ENCODE measurements at regions not wholly inside any gene's neighbourhood (a gene's known extent, or its start where the extent isn't known, plus 50 kb on each side); places are given as distances from the start of the nearest gene placed in this dataset.

DNA sequence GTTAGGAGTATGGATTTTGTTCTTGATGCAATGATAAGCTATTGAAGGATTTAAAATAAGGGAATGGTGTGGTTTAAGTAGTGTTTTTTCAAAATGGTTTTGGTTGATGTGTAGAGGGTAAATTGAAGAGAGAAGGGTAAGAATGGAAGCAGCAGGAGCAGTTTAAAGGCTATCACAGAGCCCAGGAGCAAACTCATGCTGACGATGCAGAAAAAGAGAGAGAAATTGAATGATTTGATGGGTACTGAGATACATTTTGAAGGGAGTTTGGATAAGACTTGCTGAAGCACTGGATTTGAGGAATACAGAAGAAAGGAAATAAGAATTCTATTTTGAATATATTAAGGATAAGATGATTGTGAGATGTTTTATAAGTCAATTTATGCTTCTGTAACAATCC is 300.8 kb upstream of the LYPLAL1 start (continued):
- no peak for TF ChIP-seq BCL11A (IDR thresholded peaks at IDR 0.05; ENCODE audit: low read depth, low read length)
- TF ChIP-seq EZH2 (IDR thresholded peaks at IDR 0.05; ENCODE audit: borderline replicate concordance, control insufficient read depth, low read depth, low read length) = no peak
- TF ChIP-seq STAT3 (IDR thresholded peaks at IDR 0.05; ENCODE audit: low read depth, low read length) = no peak
- TF ChIP-seq, protein P1, sequence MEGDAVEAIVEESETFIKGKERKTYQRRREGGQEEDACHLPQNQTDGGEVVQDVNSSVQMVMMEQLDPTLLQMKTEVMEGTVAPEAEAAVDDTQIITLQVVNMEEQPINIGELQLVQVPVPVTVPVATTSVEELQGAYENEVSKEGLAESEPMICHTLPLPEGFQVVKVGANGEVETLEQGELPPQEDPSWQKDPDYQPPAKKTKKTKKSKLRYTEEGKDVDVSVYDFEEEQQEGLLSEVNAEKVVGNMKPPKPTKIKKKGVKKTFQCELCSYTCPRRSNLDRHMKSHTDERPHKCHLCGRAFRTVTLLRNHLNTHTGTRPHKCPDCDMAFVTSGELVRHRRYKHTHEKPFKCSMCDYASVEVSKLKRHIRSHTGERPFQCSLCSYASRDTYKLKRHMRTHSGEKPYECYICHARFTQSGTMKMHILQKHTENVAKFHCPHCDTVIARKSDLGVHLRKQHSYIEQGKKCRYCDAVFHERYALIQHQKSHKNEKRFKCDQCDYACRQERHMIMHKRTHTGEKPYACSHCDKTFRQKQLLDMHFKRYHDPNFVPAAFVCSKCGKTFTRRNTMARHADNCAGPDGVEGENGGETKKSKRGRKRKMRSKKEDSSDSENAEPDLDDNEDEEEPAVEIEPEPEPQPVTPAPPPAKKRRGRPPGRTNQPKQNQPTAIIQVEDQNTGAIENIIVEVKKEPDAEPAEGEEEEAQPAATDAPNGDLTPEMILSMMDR (IDR thresholded peaks at IDR 0.05 in 2 of 3, conservative IDR thresholded peaks at IDR 0.05 in 1 of 3; ENCODE audit: control insufficient read depth in 2 of 3, extremely low read depth in 1 of 3, insufficient read depth in 1 of 3, low read depth in 3 of 3, low read length in 3 of 3) = no peak
- TF ChIP-seq, protein P2, sequence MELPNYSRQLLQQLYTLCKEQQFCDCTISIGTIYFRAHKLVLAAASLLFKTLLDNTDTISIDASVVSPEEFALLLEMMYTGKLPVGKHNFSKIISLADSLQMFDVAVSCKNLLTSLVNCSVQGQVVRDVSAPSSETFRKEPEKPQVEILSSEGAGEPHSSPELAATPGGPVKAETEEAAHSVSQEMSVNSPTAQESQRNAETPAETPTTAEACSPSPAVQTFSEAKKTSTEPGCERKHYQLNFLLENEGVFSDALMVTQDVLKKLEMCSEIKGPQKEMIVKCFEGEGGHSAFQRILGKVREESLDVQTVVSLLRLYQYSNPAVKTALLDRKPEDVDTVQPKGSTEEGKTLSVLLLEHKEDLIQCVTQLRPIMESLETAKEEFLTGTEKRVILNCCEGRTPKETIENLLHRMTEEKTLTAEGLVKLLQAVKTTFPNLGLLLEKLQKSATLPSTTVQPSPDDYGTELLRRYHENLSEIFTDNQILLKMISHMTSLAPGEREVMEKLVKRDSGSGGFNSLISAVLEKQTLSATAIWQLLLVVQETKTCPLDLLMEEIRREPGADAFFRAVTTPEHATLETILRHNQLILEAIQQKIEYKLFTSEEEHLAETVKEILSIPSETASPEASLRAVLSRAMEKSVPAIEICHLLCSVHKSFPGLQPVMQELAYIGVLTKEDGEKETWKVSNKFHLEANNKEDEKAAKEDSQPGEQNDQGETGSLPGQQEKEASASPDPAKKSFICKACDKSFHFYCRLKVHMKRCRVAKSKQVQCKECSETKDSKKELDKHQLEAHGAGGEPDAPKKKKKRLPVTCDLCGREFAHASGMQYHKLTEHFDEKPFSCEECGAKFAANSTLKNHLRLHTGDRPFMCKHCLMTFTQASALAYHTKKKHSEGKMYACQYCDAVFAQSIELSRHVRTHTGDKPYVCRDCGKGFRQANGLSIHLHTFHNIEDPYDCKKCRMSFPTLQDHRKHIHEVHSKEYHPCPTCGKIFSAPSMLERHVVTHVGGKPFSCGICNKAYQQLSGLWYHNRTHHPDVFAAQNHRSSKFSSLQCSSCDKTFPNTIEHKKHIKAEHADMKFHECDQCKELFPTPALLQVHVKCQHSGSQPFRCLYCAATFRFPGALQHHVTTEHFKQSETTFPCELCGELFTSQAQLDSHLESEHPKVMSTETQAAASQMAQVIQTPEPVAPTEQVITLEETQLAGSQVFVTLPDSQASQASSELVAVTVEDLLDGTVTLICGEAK (IDR thresholded peaks at IDR 0.05; ENCODE audit: borderline replicate concordance) = no peak
- TF ChIP-seq ZBTB4 (CRISPR knock-in tag; IDR thresholded peaks at IDR 0.05) = no peak
- no peak for TF ChIP-seq CUX1 (IDR thresholded peaks at IDR 0.05; ENCODE audit: insufficient replicate concordance, low read depth, low read length)
- TF ChIP-seq CEBPB (IDR thresholded peaks at IDR 0.05; ENCODE audit: borderline replicate concordance in 1 of 2, low read depth in 2 of 2, low read length in 2 of 2) = no peak
- TF ChIP-seq USF1 (IDR thresholded peaks at IDR 0.05; ENCODE audit: borderline replicate concordance, extremely low read length, insufficient read depth, low read depth, low read length) = no peak
- no peak for TF ChIP-seq ZNF207 (IDR thresholded peaks at IDR 0.05; ENCODE audit: borderline replicate concordance)

All from GM12878 (cell line).